ENCODE measurements at regions not wholly inside any gene's neighbourhood (a gene's known extent, or its start where the extent isn't known, plus 50 kb on each side); places are given as distances from the start of the nearest gene placed in this dataset.

- no peak for DNase-seq
Measured at GRCh38 chr4:20302336-20302735, 50.6 kb downstream of the SLIT2 start.

- no peak for DNase-seq
Measured at GRCh38 chr4:20305976-20306375, 54.3 kb downstream of the SLIT2 start.

GRCh38 chr4:20311856-20312255, 60.2 kb downstream of the SLIT2 start:
- no peak for DNase-seq

- DNase-seq: no peak
Measured at GRCh38 chr4:20313237-20314030, 61.7 kb downstream of the SLIT2 start.

- DNase-seq: no peak
Measured at GRCh38 chr4:20317424-20317985, 65.8 kb downstream of the SLIT2 start.

GRCh38 chr4:20318001-20318908, 66.5 kb downstream of the SLIT2 start:
- DNase-seq: no peak

GRCh38 chr4:20318909-20319277, 67.2 kb downstream of the SLIT2 start:
- DNase-seq: no peak

- no peak for DNase-seq
Measured at GRCh38 chr4:20319825-20320612, 68.3 kb downstream of the SLIT2 start.

- no peak for DNase-seq
Measured at GRCh38 chr4:20323991-20324390, 72.3 kb downstream of the SLIT2 start.

- no peak for DNase-seq
Measured at GRCh38 chr4:20326460-20326859, 74.8 kb downstream of the SLIT2 start.

GRCh38 chr4:20326977-20327376, 75.3 kb downstream of the SLIT2 start:
- no peak for DNase-seq

- no peak for DNase-seq
Measured at GRCh38 chr4:20327808-20328207, 76.1 kb downstream of the SLIT2 start.

- DNase-seq: no peak
Measured at GRCh38 chr4:20331642-20332041, 79.9 kb downstream of the SLIT2 start.

- DNase-seq: no peak
Measured at GRCh38 chr4:20333141-20333715, 81.5 kb downstream of the SLIT2 start.

GRCh38 chr4:20337261-20337664, 85.6 kb downstream of the SLIT2 start:
- DNase-seq: no peak

GRCh38 chr4:20338841-20339240, 87.1 kb downstream of the SLIT2 start:
- no peak for DNase-seq

GRCh38 chr4:20341134-20341738, 89.5 kb downstream of the SLIT2 start:
- no peak for DNase-seq

GRCh38 chr4:20347531-20347930, 95.8 kb downstream of the SLIT2 start:
- DNase-seq: no peak

- no peak for DNase-seq
Measured at GRCh38 chr4:20348411-20348810, 96.7 kb downstream of the SLIT2 start.

GRCh38 chr4:20351360-20352162, 99.9 kb downstream of the SLIT2 start:
- no peak for DNase-seq

GRCh38 chr4:20352163-20352431, 100.4 kb downstream of the SLIT2 start:
- DNase-seq: no peak
